HG03378 (cell line): ENCODE measurements at regions not wholly inside any gene's neighbourhood (a gene's known extent, or its start where the extent isn't known, plus 50 kb on each side); places are given as distances from the start of the nearest gene placed in this dataset.
"Not testable (repeated sequence)": the region's sequence is repeated elsewhere in the genome, so short reads cannot be mapped to it uniquely, and the experiment has no call there.

Experiments
- ATAC-seq: cut with Tn5 transposase; IDR thresholded peaks from one replicate; pipeline ENCODE4 v1.9.1; 2021; ENCODE audit warnings: mild to moderate bottlenecking, moderate library complexity; ENCODE audit not compliant: unreplicated experiment

- no peak for ATAC-seq
These were observed 68.3 kb upstream of the SESTD1 start for GRCh38 chr2:179332903-179333302.

- ATAC-seq, result no peak
These were observed 66.4 kb upstream of the SESTD1 start for GRCh38 chr2:179331061-179331460.

GRCh38 chr2:179322289-179322688 is 57.7 kb upstream of the SESTD1 start:
- ATAC-seq, result no peak

GRCh38 chr2:179321034-179321433 is 56.4 kb upstream of the SESTD1 start:
- not testable (repeated sequence) for ATAC-seq

GRCh38 chr2:179314729-179315128 is 50.1 kb upstream of the SESTD1 start:
- ATAC-seq, result not testable (repeated sequence)
